Aorta (tissue), 5 donors: ENCODE measurements at regions not wholly inside any gene's neighbourhood (a gene's known extent, or its start where the extent isn't known, plus 50 kb on each side); places are given as distances from the start of the nearest gene placed in this dataset.
"Not testable (repeated sequence)": the region's sequence is repeated elsewhere in the genome, so short reads cannot be mapped to it uniquely, and the experiment has no call there.

Experiments used
- ATAC-seq: fragments of 200-7000 bp; cut with Tn5 transposase; one replicate; pipeline ENCODE4 v1.9.1; 2022; ENCODE audit warnings: moderate library complexity; ENCODE audit not compliant: low FRiP score
- DNase-seq, 2 donors: peaks; one replicate each; pipeline ENCODE4 v3.0.0-alpha.2; 2020
- H3K27ac ChIP-seq, 2 donors: one replicate each; pipeline ENCODE4 v1.5.1; 2013; ENCODE audit warnings: low read length in 2 of 2, mild to moderate bottlenecking in 2 of 2, moderate library complexity in 2 of 2, control low read depth in 1 of 2, inconsistent platforms in 1 of 2, low read depth in 1 of 2
- H3K27me3 ChIP-seq, 2 donors: one replicate each; pipeline ENCODE4 v1.6.1; 2013; ENCODE audit warnings: control low read depth in 1 of 2, low read length in 1 of 2, mild to moderate bottlenecking in 1 of 2, moderate library complexity in 1 of 2; ENCODE audit not compliant: insufficient read depth in 2 of 2, control insufficient read depth in 1 of 2
- H3K36me3 ChIP-seq, 2 donors: one replicate each; pipeline ENCODE4 v1.6.1; 2013; ENCODE audit warnings: control low read depth in 1 of 2, low read length in 1 of 2, mild to moderate bottlenecking in 1 of 2; ENCODE audit not compliant: insufficient read depth in 2 of 2, control insufficient read depth in 1 of 2
- H3K4me1 ChIP-seq, 2 donors: one replicate each; pipeline ENCODE4 v1.6.1; 2013; ENCODE audit warnings: low read length in 2 of 2, control low read depth in 1 of 2, mild to moderate bottlenecking in 1 of 2, moderate library complexity in 1 of 2; ENCODE audit not compliant: insufficient read depth in 2 of 2, control insufficient read depth in 1 of 2
- H3K4me3 ChIP-seq, 2 donors: one replicate each; pipeline ENCODE4 v1.5.1; 2013; ENCODE audit warnings: low read length in 2 of 2, control low read depth in 1 of 2, mild to moderate bottlenecking in 1 of 2
- H3K9me3 ChIP-seq: one replicate; pipeline ENCODE4 v1.6.1; 2013; ENCODE audit warnings: mild to moderate bottlenecking, low read length; ENCODE audit not compliant: control insufficient read depth
- WGBS, 2 donors: extraction: QIAGEN DNeasy Blood & Tissue Kit; methylation state at CpG; one replicate each; pipeline ENCODE4 v1.1.7; 2013; 5-methylcytosine and 5-hydroxymethylcytosine counted together
- intact Hi-C, 2 donors: fragments of 100-400 bp; cut with DNase I; formaldehyde crosslinking; loops; one replicate each; pipeline versions ENCODE4 v1.14.2 to v1.15.0; 2022
- donor health status: healthy with polysubstance abuse.
- donor health status: Bipolar disorder and iron deficiency.
- donor health status: DM: no; HTN: no; CAD: no.
- donor health status: DM: no; HTN: no; CAD: no.
- donor health status: DM: yes; HTN: yes; CAD: no.

- WGBS, 2 donors: 48 to 91% methylated on average over 1 of the region's 1 CpG
These were observed 912.1 kb upstream of the GRIA3 start for GRCh38 chrX:122272011-122272410.

DNA sequence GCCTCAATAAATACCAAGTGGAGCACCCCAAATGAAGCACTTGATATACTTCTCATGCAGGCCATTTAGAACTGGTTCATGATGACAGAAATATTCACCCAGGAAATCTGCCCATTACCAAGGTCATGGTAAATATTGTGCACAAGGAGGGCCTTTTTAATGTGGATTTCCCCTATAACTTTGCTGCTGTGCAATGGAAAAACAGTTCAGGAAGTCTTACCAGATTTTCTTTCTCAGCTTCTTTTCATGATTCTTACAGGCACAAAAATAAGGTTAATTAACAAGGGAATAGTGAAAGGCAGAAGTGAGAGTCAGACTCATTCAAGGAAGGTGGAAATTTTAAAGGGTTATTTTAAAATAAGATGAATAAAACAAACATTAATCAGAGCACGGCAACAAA lies 904.3 kb upstream of the GRIA3 start:
- no peaks in the 10 kb centered on the region for H3K27me3 ChIP-seq
- no peak overlapping the region for H3K27ac ChIP-seq
- H3K4me1 ChIP-seq: no peaks in the 10 kb centered on the region
- 72 to 93% methylated on average over 1 of the region's 1 CpG for WGBS, 2 donors
- ATAC-seq (no peak), DNase-seq (no peak)
- intact Hi-C loops: no loop called here
- no peaks in the 10 kb centered on the region for H3K36me3 ChIP-seq
- H3K4me3 ChIP-seq: no peak overlapping the region
- no peaks in the 10 kb centered on the region for H3K9me3 ChIP-seq

More at GRCh38 chrX:122272011-122272410, 912.1 kb upstream of the GRIA3 start:
- Histone ChIP-seq H3K27me3 (no peaks in the 10 kb centered on the region), H3K4me1 (no peaks in the 10 kb centered on the region), H3K36me3 (no peaks in the 10 kb centered on the region), H3K4me3 (no peak overlapping the region), H3K9me3 (no peaks in the 10 kb centered on the region), H3K27ac (no peak overlapping the region)
- ATAC-seq (no peak), DNase-seq (no peak)
- intact Hi-C loops: no loop called here

GRCh38 chrX:122299822-122300221 lies 884.3 kb upstream of the GRIA3 start:
- H3K4me3 ChIP-seq, H3K36me3 ChIP-seq, DNase-seq, H3K27ac ChIP-seq, H3K4me1 ChIP-seq, H3K27me3 ChIP-seq, ATAC-seq, H3K9me3 ChIP-seq, intact Hi-C loops: not testable (repeated sequence)
- 72 to 91% methylated on average over 5 of the region's 5 CpGs for WGBS, 2 donors

DNA sequence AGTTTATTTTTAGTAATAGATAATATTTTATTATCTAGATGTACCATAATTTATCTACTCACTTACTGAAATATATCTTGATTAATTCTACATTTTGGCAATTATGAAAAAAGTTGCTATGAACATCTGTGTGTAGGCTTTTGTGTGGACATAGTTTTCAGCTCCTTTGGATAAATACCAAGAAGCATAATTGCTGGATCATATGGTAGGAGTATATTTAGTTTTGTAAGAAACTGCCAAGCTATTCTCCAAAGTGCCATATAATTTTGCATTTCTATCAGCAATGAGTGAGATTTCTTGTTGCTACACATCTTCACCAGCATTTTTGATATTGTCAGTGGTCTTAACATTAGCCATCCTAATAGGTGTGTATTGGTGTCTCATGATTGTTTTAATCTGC lies 882.6 kb upstream of the GRIA3 start:
- Histone ChIP-seq H3K27ac (no peak overlapping the region), H3K4me3 (no peak overlapping the region), H3K36me3 (no peaks in the 10 kb centered on the region), H3K4me1 (no peaks in the 10 kb centered on the region), H3K27me3 (no peaks in the 10 kb centered on the region), H3K9me3 (no peaks in the 10 kb centered on the region)
- DNase-seq (no peak), ATAC-seq (no peak)
- intact Hi-C loops: no loop called here

DNA sequence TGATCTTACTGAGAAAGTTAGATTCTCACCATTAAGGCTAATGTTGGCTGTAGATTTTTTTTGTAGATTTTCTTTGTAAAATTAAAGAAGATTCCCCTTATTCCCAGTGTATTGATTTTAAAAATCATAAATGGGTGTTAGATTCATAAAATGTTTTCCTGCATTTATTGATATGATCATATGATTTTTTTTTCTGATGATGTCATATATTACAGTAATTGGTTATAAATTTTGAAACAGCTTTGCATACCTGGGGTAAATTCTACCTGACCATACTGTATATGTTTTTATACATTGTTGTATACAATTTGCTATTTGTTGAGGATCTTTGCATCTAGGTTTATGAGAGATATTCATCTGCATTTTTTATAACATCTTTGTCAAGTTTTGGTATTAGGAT lies 880.3 kb upstream of the GRIA3 start:
- Histone ChIP-seq H3K27me3 (no peaks in the 10 kb centered on the region), H3K4me1 (no peaks in the 10 kb centered on the region), H3K27ac (no peak overlapping the region), H3K36me3 (no peaks in the 10 kb centered on the region), H3K4me3 (no peak overlapping the region), H3K9me3 (no peaks in the 10 kb centered on the region)
- intact Hi-C loops: no loop called here
- no peak for ATAC-seq
- no peak for DNase-seq

GRCh38 chrX:122344816-122345215 lies 839.3 kb upstream of the GRIA3 start:
- intact Hi-C loops: no loop called here
- no peaks in the 10 kb centered on the region for H3K36me3 ChIP-seq
- DNase-seq (no peak), ATAC-seq (no peak)
- no peak overlapping the region for H3K4me3 ChIP-seq
- H3K27me3 ChIP-seq: no peaks in the 10 kb centered on the region
- H3K9me3 ChIP-seq: no peaks in the 10 kb centered on the region
- H3K27ac ChIP-seq: no peak overlapping the region
- no peaks in the 10 kb centered on the region for H3K4me1 ChIP-seq
- WGBS, 2 donors: 88 to 95% methylated on average over 3 of the region's 3 CpGs

GRCh38 chrX:122363112-122363795 lies 820.8 kb upstream of the GRIA3 start:
- Histone ChIP-seq H3K4me3 (no peak overlapping the region), H3K27ac (no peak overlapping the region), H3K9me3 (no peaks in the 10 kb centered on the region), H3K4me1 (no peaks in the 10 kb centered on the region), H3K36me3 (no peaks in the 10 kb centered on the region), H3K27me3 (no peaks in the 10 kb centered on the region)
- ATAC-seq (no peak), DNase-seq (no peak)
- intact Hi-C loops: no loop called here
- 69 to 87% methylated on average over 9 of the region's 9 CpGs for WGBS, 2 donors

DNA sequence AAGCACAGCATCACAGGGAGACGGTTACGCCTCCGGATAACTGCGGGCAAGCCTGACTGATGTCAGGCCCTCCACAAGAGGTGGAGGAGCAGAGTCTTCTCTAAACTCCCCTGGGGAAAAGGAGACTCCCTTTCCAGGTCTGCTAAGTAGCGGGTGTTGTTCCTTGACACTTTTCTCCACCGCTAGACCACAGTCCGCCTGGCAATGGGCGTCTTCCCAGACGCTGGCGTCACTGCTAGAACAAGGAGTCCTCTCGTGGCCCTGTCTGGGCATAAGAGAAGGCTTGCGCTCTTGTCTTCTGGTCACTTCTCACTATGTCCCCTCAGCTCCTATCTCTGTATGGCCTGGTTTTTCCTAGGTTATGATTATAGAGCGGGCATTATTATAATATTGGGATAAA lies 808.5 kb upstream of the GRIA3 start:
- H3K36me3 ChIP-seq, intact Hi-C loops, H3K4me1 ChIP-seq, H3K27me3 ChIP-seq, DNase-seq, H3K27ac ChIP-seq, H3K4me3 ChIP-seq, H3K9me3 ChIP-seq, ATAC-seq: not testable (repeated sequence)
- WGBS, 2 donors: 89 to 97% methylated on average over 13 of the region's 13 CpGs

DNA sequence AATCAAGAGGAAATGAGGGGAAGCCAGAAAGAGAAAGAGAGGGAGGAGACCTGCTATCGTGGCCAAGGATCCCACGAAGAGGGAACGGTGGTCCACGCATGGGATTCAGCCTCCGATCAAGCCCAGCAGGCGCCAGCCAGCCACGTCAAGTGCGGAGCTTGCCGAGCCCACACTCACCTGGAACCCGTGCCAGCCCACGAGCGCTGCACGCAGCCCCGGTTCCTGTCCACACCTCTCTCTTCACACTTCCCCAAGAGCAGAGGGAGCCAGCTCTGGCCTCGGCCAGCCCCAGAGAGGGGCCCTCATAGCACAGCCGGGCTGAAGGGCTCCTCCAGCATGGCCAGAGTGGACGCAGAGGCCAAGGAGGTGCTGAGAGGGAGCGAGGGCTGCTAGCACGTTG lies 795.1 kb upstream of the GRIA3 start:
- no peak for DNase-seq
- H3K36me3 ChIP-seq: no peaks in the 10 kb centered on the region
- no peak overlapping the region for H3K27ac ChIP-seq
- intact Hi-C loops: no loop called here
- no peaks in the 10 kb centered on the region for H3K4me1 ChIP-seq
- H3K27me3 ChIP-seq: no peaks in the 10 kb centered on the region
- WGBS, 2 donors: 87 to 96% methylated on average over 19 of the region's 19 CpGs
- H3K9me3 ChIP-seq: no peaks in the 10 kb centered on the region
- H3K4me3 ChIP-seq: no peak overlapping the region
- ATAC-seq: no peak
